ENCODE measurements at regions not wholly inside any gene's neighbourhood (a gene's known extent, or its start where the extent isn't known, plus 50 kb on each side); places are given as distances from the start of the nearest gene placed in this dataset.

GRCh38 chr21:40902993-40903392 is 56.0 kb upstream of the DSCAM start:
- no peak for TF ChIP-seq CTCF (IDR thresholded peaks at IDR 0.05)
- TF ChIP-seq EZH2 (IDR thresholded peaks at IDR 0.05; ENCODE audit: borderline replicate concordance, insufficient read depth, low read depth, low read length, poor library complexity, severe bottlenecking): no peak
